Endothelial cell of umbilical vein (primary cell): ENCODE measurements at regions not wholly inside any gene's neighbourhood (a gene's known extent, or its start where the extent isn't known, plus 50 kb on each side); places are given as distances from the start of the nearest gene placed in this dataset.

ENCODE experiments used
- BruUV-seq: library from RNA; stranded (reverse); fragments of 400-500 nt; replicated peaks from 2 replicates; lab custom pipeline; 2021; lab: Mats Ljungman, UMichigan
- CTCF ChIA-PET: fragments of 300-600, 350-600 bp; sonication (Branson Sonifier 250); formaldehyde crosslinking; loops from one replicate; lab custom pipeline; 2021; ENCODE audit warnings: antibody characterized with exemption, inconsistent platforms; lab: Charles Lee
- POLR2A ChIA-PET: fragments of 300-600, 350-600 bp; sonication (Branson Sonifier 250); formaldehyde crosslinking; loops from one replicate; lab custom pipeline; 2021; ENCODE audit warnings: antibody characterized with exemption, inconsistent platforms; lab: Charles Lee
- DNase-seq: peaks from one replicate; pipeline ENCODE4 v3.0.0-alpha.2; 2011; ENCODE audit warnings: low read depth, low spot score
- FAIRE-seq: peaks from 2 replicates; lab custom pipeline; 2011; peaks lifted over from hg19 to GRCh38; lab: Jason Lieb, UNC
- H2AFZ ChIP-seq: 2 replicates; pipeline ENCODE4 v1.6.0; 2012; ENCODE audit warnings: low read depth, low read length, control low read depth, inconsistent platforms
- H3K27ac ChIP-seq: 2 replicates; pipeline ENCODE4 v1.5.1; 2011; ENCODE audit warnings: low read depth, mild to moderate bottlenecking, control low read depth, low read length, moderate library complexity; ENCODE audit not compliant: insufficient read depth
- H3K27me3 ChIP-seq, 2 experiments: 2 replicates each; pipeline versions ENCODE4 v1.6.0 to v1.6.1; 2011; ENCODE audit warnings: low read length in 2 of 2, mixed read lengths in 1 of 2; ENCODE audit not compliant: control insufficient read depth in 2 of 2, insufficient read depth in 2 of 2
- H3K36me3 ChIP-seq, 2 experiments: 2 replicates in 1 of 2; 3 replicates in 1 of 2; pipeline ENCODE4 v1.5.1; 2011; ENCODE audit warnings: low read length in 2 of 2, mild to moderate bottlenecking in 1 of 2, moderate library complexity in 1 of 2; ENCODE audit not compliant: control insufficient read depth in 2 of 2, insufficient read depth in 2 of 2; ENCODE audit errors: extremely low read depth in 1 of 2
- H3K4me1 ChIP-seq: 3 replicates; pipeline ENCODE4 v1.5.1; 2011; ENCODE audit warnings: mild to moderate bottlenecking, low read length; ENCODE audit not compliant: control insufficient read depth, insufficient read depth; ENCODE audit errors: extremely low read depth
- H3K4me2 ChIP-seq: 2 replicates; pipeline ENCODE4 v1.6.1; 2011; ENCODE audit warnings: low read length, control low read depth, mixed read lengths; ENCODE audit not compliant: insufficient read depth
- H3K4me3 ChIP-seq, 3 experiments: fragments of 200-600 bp in 1 of 3; sonication (generic), shearing (Covaris generic) in 1 of 3; replicated peaks in 1 of 3; 2 replicates each; pipeline ENCODE4 v1.5.1; 2011 to 2016; ENCODE audit warnings: control low read depth in 3 of 3, low read length in 3 of 3, mild to moderate bottlenecking in 2 of 3, inconsistent platforms in 1 of 3, low read depth in 1 of 3, moderate library complexity in 1 of 3; ENCODE audit not compliant: insufficient read depth in 1 of 3
- H3K79me2 ChIP-seq: 2 replicates; pipeline ENCODE4 v1.6.0; 2012; ENCODE audit warnings: low read length, inconsistent platforms; ENCODE audit not compliant: control insufficient read depth, insufficient read depth
- H3K9ac ChIP-seq: replicated peaks from 2 replicates; pipeline ENCODE3; 2011; ENCODE audit warnings: low read length, control low read depth; ENCODE audit not compliant: insufficient read depth; ENCODE audit errors: extremely low read depth
- H3K9me1 ChIP-seq: replicated peaks from 3 replicates; pipeline ENCODE4 v1.6.0; 2011; ENCODE audit warnings: mild to moderate bottlenecking, low read length; ENCODE audit not compliant: control insufficient read depth, insufficient read depth; ENCODE audit errors: extremely low read depth
- H3K9me3 ChIP-seq: replicated peaks from 2 replicates; pipeline ENCODE4 v1.5.1; 2012; ENCODE audit warnings: low read length, inconsistent platforms; ENCODE audit not compliant: control insufficient read depth, insufficient read depth
- H4K20me1 ChIP-seq: replicated peaks from 2 replicates; pipeline ENCODE3; 2011; ENCODE audit warnings: mild to moderate bottlenecking, low read length; ENCODE audit not compliant: control insufficient read depth, insufficient read depth; ENCODE audit errors: extremely low read depth
- CTCF ChIP-seq, 2 donors: IDR thresholded peaks; 1 replicate in 1 of 2; 2 replicates in 1 of 2; pipeline ENCODE4 v1.5.1; 2011; ENCODE audit warnings: low read length in 2 of 2, mild to moderate bottlenecking in 2 of 2, moderate library complexity in 2 of 2, control low read depth in 1 of 2, inconsistent platforms in 1 of 2, low read depth in 1 of 2; ENCODE audit not compliant: insufficient read depth in 1 of 2; ENCODE audit errors: extremely low read depth in 1 of 2
- EZH2 ChIP-seq: IDR thresholded peaks from 2 replicates; pipeline ENCODE4 v1.6.1; 2012; ENCODE audit warnings: borderline replicate concordance, low read depth, mild to moderate bottlenecking, moderate library complexity, low read length, inconsistent platforms; ENCODE audit not compliant: severe bottlenecking
- FOS ChIP-seq: IDR thresholded peaks from 2 replicates; pipeline ENCODE4 v1.6.1; 2011; ENCODE audit warnings: mild to moderate bottlenecking, low read length, moderate library complexity, borderline replicate concordance; ENCODE audit not compliant: insufficient read depth
- GATA2 ChIP-seq: IDR thresholded peaks from 2 replicates; pipeline ENCODE4 v1.7.0; 2011; ENCODE audit warnings: low read depth, mild to moderate bottlenecking, moderate library complexity, mixed read lengths, low read length; ENCODE audit not compliant: insufficient read length, insufficient read depth
- JUN ChIP-seq: IDR thresholded peaks from 2 replicates; pipeline ENCODE4 v1.6.1; 2011; ENCODE audit warnings: borderline replicate concordance, low read depth; ENCODE audit not compliant: insufficient read length, insufficient read depth
- MAX ChIP-seq: IDR thresholded peaks from 2 replicates; pipeline ENCODE4 v1.6.1; 2011; ENCODE audit not compliant: insufficient read depth, insufficient read length
- MYC ChIP-seq: IDR thresholded peaks from one replicate; pipeline ENCODE4 v1.6.1; 2011; ENCODE audit warnings: mild to moderate bottlenecking, low read depth, low read length
- POLR2A ChIP-seq: IDR thresholded peaks from 2 replicates; pipeline ENCODE4 v1.6.1; 2012; ENCODE audit warnings: low read depth, mild to moderate bottlenecking, control low read depth, low read length
- POLR2AphosphoS5 ChIP-seq: IDR thresholded peaks from 2 replicates; pipeline ENCODE4 v1.6.1; 2012; ENCODE audit warnings: low read depth, mild to moderate bottlenecking, control low read depth, low read length, moderate library complexity; ENCODE audit not compliant: insufficient read depth
- dilution Hi-C: fragments of 300-500 bp; cut with MboI; formaldehyde crosslinking; loops from one replicate; pipeline ENCODE4 v1.15.0; 2019; ENCODE audit warnings: low sequenced_read_pairs; ENCODE audit not compliant: extremely low pct_ligation_motif_present
- intact Hi-C: fragments of 100-400 bp; cut with micrococcal nuclease; formaldehyde crosslinking; loops from one replicate; pipeline ENCODE4 v1.10.0; 2022

GRCh38 chr2:220346919-220347318, 719.5 kb downstream of the SLC4A3 start:
- CTCF ChIA-PET, result no interaction called here
- intact Hi-C loops, result no loop called here
- no peak overlapping the region for H3K27ac ChIP-seq
- peaks cover 6% of the 10 kb centered on the region for H3K9me3 ChIP-seq
- no peak overlapping the region for H2AFZ ChIP-seq
- no peak overlapping the region for H3K9ac ChIP-seq
- no peaks in the 10 kb centered on the region for H3K9me1 ChIP-seq
- no peak for FAIRE-seq
- POLR2A ChIA-PET, result no interaction called here
- no peaks in the 10 kb centered on the region for H3K79me2 ChIP-seq
- H3K4me1 ChIP-seq, result no peaks in the 10 kb centered on the region
- TF ChIP-seq FOS, result no peak
- TF ChIP-seq MYC, result no peak
- TF ChIP-seq EZH2, result no peak
- no peak for TF ChIP-seq MAX
- no peak for TF ChIP-seq POLR2A
- no peak for TF ChIP-seq JUN
- TF ChIP-seq GATA2, result no peak
- TF ChIP-seq POLR2AphosphoS5, result no peak
- no peak for TF ChIP-seq CTCF (IDR thresholded peaks at IDR 0.05; ENCODE audit: extremely low read depth in 1 of 2, insufficient read depth in 1 of 2, low read depth in 1 of 2, low read length in 2 of 2)
- no peak for DNase-seq
- no peak overlapping the region for H3K4me3 ChIP-seq
- H3K36me3 ChIP-seq, result no peaks in the 10 kb centered on the region
- BruUV-seq, result no TSS peak
- H3K27me3 ChIP-seq, result no peaks in the 10 kb centered on the region
- no peaks in the 10 kb centered on the region for H4K20me1 ChIP-seq
- no peak overlapping the region for H3K4me2 ChIP-seq
- dilution Hi-C loops, result no loop called here
